LNCaP clone FGC (cell line): ENCODE measurements at regions not wholly inside any gene's neighbourhood (a gene's known extent, or its start where the extent isn't known, plus 50 kb on each side); places are given as distances from the start of the nearest gene placed in this dataset.
A peak's percentile ranks its signal among the peaks of the same experiment; 100 is the strongest.

Experiments
- DNase-seq: peaks from one replicate; pipeline ENCODE4 v3.0.0-alpha.2; 2011; ENCODE audit warnings: low read depth
- H3K4me3 ChIP-seq: 2 replicates; pipeline ENCODE4 v1.5.1; 2011; ENCODE audit warnings: mild to moderate bottlenecking, low read depth, low read length, control low read depth
- CTCF ChIP-seq: IDR thresholded peaks from 2 replicates; pipeline ENCODE4 v1.5.1; 2012; ENCODE audit warnings: mild to moderate bottlenecking; ENCODE audit not compliant: control insufficient read depth, insufficient read depth; ENCODE audit errors: extremely low read depth

GRCh38 chr4:129490516-129490915, 394.6 kb downstream of the C4orf33 start:
- no peak for DNase-seq
- H3K4me3 ChIP-seq: no peak overlapping the region
- TF ChIP-seq CTCF: no peak

- no peak for DNase-seq
- no peak for TF ChIP-seq CTCF
- H3K4me3 ChIP-seq: no peak overlapping the region
These were observed 402.7 kb downstream of the C4orf33 start for GRCh38 chr4:129498626-129499025.

GRCh38 chr4:129514852-129515251, 418.9 kb downstream of the C4orf33 start:
- no peak for DNase-seq
- TF ChIP-seq CTCF: no peak
- H3K4me3 ChIP-seq: no peak overlapping the region

- H3K4me3 ChIP-seq: no peak overlapping the region
- TF ChIP-seq CTCF: no peak
- DNase-seq: no peak
These were observed 419.4 kb downstream of the C4orf33 start for GRCh38 chr4:129515356-129515755.

- peak; percentile 66 for TF ChIP-seq CTCF
- no peak overlapping the region for H3K4me3 ChIP-seq
- peak; percentile 15 for DNase-seq
These were observed 430.9 kb downstream of the C4orf33 start for GRCh38 chr4:129526812-129527211.

- no peak for DNase-seq
- no peak for TF ChIP-seq CTCF
- H3K4me3 ChIP-seq: no peak overlapping the region
These were observed 435.3 kb downstream of the C4orf33 start for GRCh38 chr4:129531253-129531652.

- no peak overlapping the region for H3K4me3 ChIP-seq
- DNase-seq: no peak
- TF ChIP-seq CTCF: no peak
These were observed 436.6 kb downstream of the C4orf33 start for GRCh38 chr4:129532573-129532972.
